ENCODE measurements at regions not wholly inside any gene's neighbourhood (a gene's known extent, or its start where the extent isn't known, plus 50 kb on each side); places are given as distances from the start of the nearest gene placed in this dataset.

GRCh38 chr18:62637403-62637802 lies 77.9 kb upstream of the PHLPP1 start:
- H3K4ac ChIP-seq (replicated peaks; ENCODE audit: insufficient read length, low read depth, low read length), result no peak overlapping the region
- FAIRE-seq, result no peak

More at GRCh38 chr18:62637403-62637802, 77.9 kb upstream of the PHLPP1 start:
- Histone ChIP-seq H3K27ac (ENCODE audit: low read depth, low read length) (no peak overlapping the region), H4K20me1 (replicated peaks in 1 of 2; ENCODE audit: control insufficient read depth in 1 of 2, insufficient read depth in 2 of 2, low read length in 2 of 2) (no peaks in the 10 kb centered on the region), H3K4me3 (ENCODE audit: extremely low read depth in 1 of 4, insufficient read depth in 2 of 4, low read depth in 3 of 4, low read length in 4 of 4) (no peak overlapping the region), H3K23me2 (ENCODE audit: low read depth, low read length) (no peaks in the 10 kb centered on the region), H3K4me2 (ENCODE audit: insufficient read depth in 1 of 2, low read depth in 2 of 2, low read length in 2 of 2) (no peak overlapping the region), H2BK120ac (replicated peaks; ENCODE audit: low read depth, low read length) (no peak overlapping the region), H3K79me2 (ENCODE audit: control insufficient read depth in 1 of 2, insufficient read depth in 2 of 2, low read length in 2 of 2) (no peaks in the 10 kb centered on the region), H4K91ac (replicated peaks; ENCODE audit: insufficient read length, low read length) (no peak overlapping the region), H3K4me1 (replicated peaks in 1 of 4; ENCODE audit: control insufficient read depth in 3 of 4, insufficient read depth in 4 of 4, low read length in 3 of 4) (no peaks in the 10 kb centered on the region), H2BK5ac (ENCODE audit: low read depth, low read length) (no peak overlapping the region), H3K9ac (replicated peaks in 1 of 4; ENCODE audit: extremely low read depth in 1 of 4, low read depth in 3 of 4, low read length in 3 of 4) (no peak overlapping the region), H2AK5ac (ENCODE audit: low read depth, low read length) (no peak overlapping the region), H2BK15ac (ENCODE audit: low read length) (no peak overlapping the region), H4K8ac (ENCODE audit: extremely low read depth, insufficient read depth, low read length) (no peak overlapping the region), H3K14ac (ENCODE audit: insufficient read length) (no peak overlapping the region), H3K56ac (replicated peaks; ENCODE audit: insufficient read length, low read depth, low read length) (no peak overlapping the region), H2BK12ac (ENCODE audit: low read depth, low read length) (no peak overlapping the region), H2BK20ac (ENCODE audit: low read length) (0 out of 2 replicates have a peak overlapping the region, but pooled peaks have one; percentile 67), H3K79me1 (ENCODE audit: low read depth, low read length) (no peaks in the 10 kb centered on the region), H2AFZ (ENCODE audit: low read length) (peak overlapping the region; percentile 18; the same call in 1 of the 2 replicates), H3K27me3 (replicated peaks in 1 of 4; ENCODE audit: control insufficient read depth in 3 of 4, extremely low read depth in 1 of 4, insufficient read depth in 3 of 4, low read length in 3 of 4) (no peaks in the 10 kb centered on the region), H3K9me3 (ENCODE audit: insufficient read depth in 2 of 2, low read depth in 1 of 2, low read length in 1 of 2) (0 out of 4 replicates have a peak, but pooled peaks cover 0 to 3% of the 10 kb centered on the region in 2 experiments), H3K23ac (ENCODE audit: insufficient read length) (no peak overlapping the region), H4K5ac (ENCODE audit: insufficient read length, low read depth, low read length) (no peak overlapping the region), H3K36me3 (ENCODE audit: control insufficient read depth in 2 of 4, insufficient read depth in 4 of 4, low read length in 3 of 4) (no peaks in the 10 kb centered on the region), H3K18ac (ENCODE audit: extremely low read depth, low read length) (no peak overlapping the region)
- WGBS, 2 experiments (ENCODE audit: extremely low coverage in 1 of 2, insufficient coverage in 1 of 2, insufficient read length in 1 of 2, insufficient replicate concordance in 2 of 2, low coverage in 1 of 2, low lambda C conversion rate in 2 of 2, missing lambda C conversion rate in 1 of 2), result 90% methylated on average over 3 of the region's 3 CpGs; no CpG with 5 or more reads in 1 of the 2 experiments
- TF ChIP-seq NRF1 (IDR thresholded peaks at IDR 0.05; ENCODE audit: low read depth, low read length), result no peak
- no peak for DNase-seq (ENCODE audit: low read depth in 1 of 2, low spot score in 2 of 2)
- ChIA-PET POLR2A (ENCODE audit: partially characterized antibody) (no interaction called here), CTCF (ENCODE audit: partially characterized antibody) (interaction anchor here (0.8 to 5.3 kb wide), 12 partner anchors 8 to 344 kb away, joined by 3 to 31 read pairs (median 6); no protein-coding TSS in a partner anchor)

Measured in H1 (cell line).